Cardiac muscle cell (in vitro differentiated cells and primary cell): ENCODE measurements at regions not wholly inside any gene's neighbourhood (a gene's known extent, or its start where the extent isn't known, plus 50 kb on each side); places are given as distances from the start of the nearest gene placed in this dataset.

ENCODE experiments used
- DNase-seq, 2 donors: peaks; one replicate each; pipeline versions ENCODE4 v3.0.0 to v3.0.0-alpha.2; 2010 to 2017; ENCODE audit warnings: low read depth in 1 of 2, low spot score in 1 of 2
- H3K27ac ChIP-seq: fragments of 200-600 bp; sonication (generic); 2 replicates; pipeline ENCODE4 v1.5.1; 2016
- H3K27me3 ChIP-seq: fragments of 200-600 bp; sonication (generic); 2 replicates; pipeline ENCODE4 v1.6.0; 2016; ENCODE audit warnings: control low read depth
- H3K36me3 ChIP-seq: fragments of 200-600 bp; sonication (generic); 2 replicates; pipeline ENCODE4 v1.5.1; 2016; ENCODE audit warnings: control low read depth
- H3K4me1 ChIP-seq: fragments of 200-600 bp; sonication (generic); 2 replicates; pipeline ENCODE4 v1.8.1; 2017; ENCODE audit warnings: low read depth, mild to moderate bottlenecking, mixed run types
- H3K4me3 ChIP-seq: fragments of 200-600 bp; sonication (generic); 2 replicates; pipeline ENCODE4 v1.5.1; 2016; ENCODE audit warnings: mild to moderate bottlenecking
- H3K9me3 ChIP-seq: fragments of 200-600 bp; sonication (generic); 2 replicates; pipeline ENCODE4 v1.5.1; 2017; ENCODE audit warnings: low read depth, mild to moderate bottlenecking, control low read depth
- CTCF ChIP-seq: IDR thresholded peaks from 2 replicates; pipeline ENCODE4 v1.5.1; 2012; ENCODE audit warnings: low read depth, mild to moderate bottlenecking, low read length

- Histone ChIP-seq H3K36me3 (no peaks in the 10 kb centered on the region), H3K27ac (no peak overlapping the region), H3K9me3 (no peaks in the 10 kb centered on the region), H3K4me3 (no peak overlapping the region), H3K4me1 (no peaks in the 10 kb centered on the region), H3K27me3 (no peaks in the 10 kb centered on the region)
- TF ChIP-seq CTCF, result no peak
- DNase-seq, result no peak
These were observed 172.6 kb downstream of the CCT6B start for GRCh38 chr17:34788696-34789095.

GRCh38 chr17:34784526-34784925 lies 176.7 kb downstream of the CCT6B start:
- no peak for DNase-seq

DNA sequence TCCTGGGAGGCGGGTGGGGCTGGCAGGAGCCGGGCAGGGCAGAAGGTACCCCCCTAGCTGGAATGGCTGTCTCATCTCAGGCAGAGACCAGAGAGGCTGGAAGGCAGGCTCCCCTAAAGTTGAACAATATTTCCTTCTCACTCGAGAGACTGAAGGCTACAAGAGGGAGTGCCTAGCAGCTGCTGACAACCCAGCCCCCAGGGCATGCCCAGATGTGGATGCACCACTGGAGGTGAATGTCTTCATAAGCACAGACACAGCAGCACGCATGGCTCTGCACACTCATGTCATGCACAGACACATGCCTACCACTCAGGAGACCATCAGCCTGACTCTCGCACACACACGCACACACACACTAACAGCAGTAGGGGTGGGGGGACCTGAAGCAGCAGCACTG lies 179.0 kb downstream of the CCT6B start:
- Histone ChIP-seq H3K27ac (no peak overlapping the region), H3K4me3 (no peak overlapping the region), H3K9me3 (no peaks in the 10 kb centered on the region), H3K27me3 (no peaks in the 10 kb centered on the region), H3K36me3 (no peaks in the 10 kb centered on the region), H3K4me1 (no peaks in the 10 kb centered on the region)
- TF ChIP-seq CTCF, result no peak
- DNase-seq, result no peak

More at GRCh38 chr17:34784526-34784925, 176.7 kb downstream of the CCT6B start:
- Histone ChIP-seq H3K4me1 (no peaks in the 10 kb centered on the region), H3K27ac (no peak overlapping the region), H3K4me3 (no peak overlapping the region), H3K9me3 (no peaks in the 10 kb centered on the region), H3K27me3 (no peaks in the 10 kb centered on the region), H3K36me3 (no peaks in the 10 kb centered on the region)
- no peak for TF ChIP-seq CTCF

- Histone ChIP-seq H3K27ac (no peak overlapping the region), H3K4me3 (no peak overlapping the region), H3K36me3 (no peaks in the 10 kb centered on the region), H3K27me3 (no peaks in the 10 kb centered on the region), H3K4me1 (no peaks in the 10 kb centered on the region), H3K9me3 (no peaks in the 10 kb centered on the region)
- no peak for DNase-seq
- TF ChIP-seq CTCF, result no peak
These were observed 179.6 kb downstream of the CCT6B start for GRCh38 chr17:34781571-34782108.

DNA sequence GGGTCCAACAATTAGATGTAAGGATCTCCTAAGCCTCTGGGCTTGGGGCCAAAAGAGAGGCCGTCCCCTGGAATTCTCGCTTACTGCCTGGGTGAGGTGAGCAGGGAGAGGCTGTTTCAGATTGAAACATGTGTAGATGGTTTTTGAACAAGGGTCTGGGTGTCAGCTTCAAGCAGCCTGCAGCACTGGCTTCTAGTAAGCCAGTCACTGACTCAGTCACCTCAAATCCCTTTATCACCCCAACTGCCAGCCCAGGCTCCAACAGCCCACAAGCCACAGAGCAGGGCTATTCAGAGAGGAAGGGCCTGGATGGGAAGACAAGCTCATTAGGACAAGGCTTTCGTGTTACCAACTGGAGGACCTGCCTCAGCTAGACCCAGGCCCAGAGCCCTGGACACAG lies 180.2 kb downstream of the CCT6B start:
- H3K4me3 ChIP-seq, result no peak overlapping the region
- H3K9me3 ChIP-seq, result no peaks in the 10 kb centered on the region
- DNase-seq, result no peak
- no peaks in the 10 kb centered on the region for H3K36me3 ChIP-seq
- H3K4me1 ChIP-seq, result no peaks in the 10 kb centered on the region
- H3K27me3 ChIP-seq, result no peaks in the 10 kb centered on the region
- TF ChIP-seq CTCF, result no peak
- no peak overlapping the region for H3K27ac ChIP-seq

DNA sequence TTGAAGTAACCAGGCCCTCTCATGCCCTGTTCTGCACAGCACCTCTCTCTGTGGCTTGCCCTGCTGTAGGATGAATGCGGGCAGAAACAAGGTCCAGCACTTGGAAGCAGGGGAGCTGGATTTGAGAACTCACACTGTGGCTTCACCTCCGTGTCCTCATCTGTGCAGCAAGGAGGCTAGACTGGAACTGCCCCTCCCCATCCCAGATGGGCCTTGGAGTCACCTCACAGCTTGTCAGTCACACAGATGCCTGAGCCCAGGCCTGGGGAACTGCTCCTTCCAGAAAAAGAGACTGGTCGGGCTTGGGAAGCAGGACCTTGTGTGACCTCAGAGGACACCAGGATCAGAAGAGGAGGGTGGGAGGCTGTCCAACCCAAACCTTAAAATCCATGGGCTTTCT lies 180.8 kb downstream of the CCT6B start:
- Histone ChIP-seq H3K27ac (no peak overlapping the region), H3K27me3 (no peaks in the 10 kb centered on the region), H3K9me3 (no peaks in the 10 kb centered on the region), H3K4me3 (no peak overlapping the region), H3K36me3 (no peaks in the 10 kb centered on the region), H3K4me1 (no peaks in the 10 kb centered on the region)
- no peak for DNase-seq
- TF ChIP-seq CTCF, result no peak
